Endodermal cell (in vitro differentiated cells): ENCODE measurements at regions not wholly inside any gene's neighbourhood (a gene's known extent, or its start where the extent isn't known, plus 50 kb on each side); places are given as distances from the start of the nearest gene placed in this dataset.

Source experiments
- DNase-seq: peaks from one replicate; pipeline ENCODE4 v3.0.0-alpha.2; 2017
- H3K27ac ChIP-seq: 2 replicates; pipeline ENCODE4 v1.5.1; 2013; ENCODE audit warnings: mild to moderate bottlenecking, low read depth, low read length, moderate library complexity
- H3K27me3 ChIP-seq: 2 replicates; pipeline ENCODE4 v1.6.1; 2013; ENCODE audit warnings: mild to moderate bottlenecking, low read length, moderate library complexity; ENCODE audit not compliant: insufficient read depth, control insufficient read depth, poor library complexity, severe bottlenecking
- H3K36me3 ChIP-seq: 2 replicates; pipeline ENCODE4 v1.7.0; 2013; ENCODE audit warnings: mild to moderate bottlenecking, low read length, moderate library complexity; ENCODE audit not compliant: control insufficient read depth, insufficient read depth
- H3K4me1 ChIP-seq: one replicate; pipeline ENCODE4 v1.7.0; 2013; ENCODE audit warnings: low read length; ENCODE audit not compliant: control insufficient read depth, insufficient read depth
- H3K4me3 ChIP-seq: 2 replicates; pipeline ENCODE4 v1.5.1; 2013; ENCODE audit warnings: mild to moderate bottlenecking, low read length, moderate library complexity
- H3K9ac ChIP-seq: 2 replicates; pipeline ENCODE4 v1.6.1; 2013; ENCODE audit warnings: mild to moderate bottlenecking, low read length, moderate library complexity; ENCODE audit not compliant: poor library complexity, severe bottlenecking; ENCODE audit errors: extremely low read depth
- H3K9me3 ChIP-seq: 2 replicates; pipeline ENCODE4 v1.6.1; 2013; ENCODE audit warnings: mild to moderate bottlenecking, low read length, moderate library complexity; ENCODE audit not compliant: control insufficient read depth
- H3K27ac Mint-ChIP-seq: 2 replicates; pipeline ENCODE4 v1.8.0; 2020; ENCODE audit warnings: mixed read lengths
- H3K27me3 Mint-ChIP-seq: 2 replicates; pipeline ENCODE4 v1.8.0; 2021; ENCODE audit warnings: mild to moderate bottlenecking, mixed read lengths; ENCODE audit not compliant: insufficient read depth
- H3K36me3 Mint-ChIP-seq: 2 replicates; pipeline ENCODE4 v1.8.0; 2020; ENCODE audit warnings: low read depth, mixed read lengths
- H3K4me1 Mint-ChIP-seq: 2 replicates; pipeline ENCODE4 v1.8.0; 2020; ENCODE audit warnings: mixed read lengths
- H3K4me3 Mint-ChIP-seq: 2 replicates; pipeline ENCODE4 v1.8.0; 2020; ENCODE audit warnings: mild to moderate bottlenecking, moderate library complexity, mixed read lengths
- H3K9me3 Mint-ChIP-seq: 2 replicates; pipeline ENCODE4 v1.8.0; 2020; ENCODE audit warnings: mild to moderate bottlenecking, mixed read lengths
- CTCF ChIP-seq: fragments of 200-600 bp; sonication (generic); conservative IDR thresholded peaks from 2 replicates; pipeline ENCODE4 v1.5.0; 2021; ENCODE audit warnings: antibody characterized with exemption, mild to moderate bottlenecking
- WGBS, 2 experiments: methylation state at CpG; one replicate each; pipeline versions ENCODE4 v1.1.5 to v1.1.7; 2013; ENCODE audit warnings: missing lambda C conversion rate in 2 of 2, mixed read lengths in 1 of 2; ENCODE audit not compliant: insufficient coverage in 1 of 2, insufficient read length in 1 of 2; 5-methylcytosine and 5-hydroxymethylcytosine counted together

- Histone ChIP-seq H3K36me3 (no peaks in the 10 kb centered on the region), H3K9ac (no peak overlapping the region), H3K27me3 (no peaks in the 10 kb centered on the region), H3K9me3 (no peaks in the 10 kb centered on the region), H3K4me1 (peaks cover 6% of the 10 kb centered on the region), H3K27ac (no peak overlapping the region), H3K4me3 (no peak overlapping the region)
- Mint-ChIP-seq H3K4me1 (peaks cover 22% of the 10 kb centered on the region), H3K27me3 (no peaks in the 10 kb centered on the region), H3K4me3 (no peak overlapping the region), H3K9me3 (no peaks in the 10 kb centered on the region), H3K27ac (no peak overlapping the region), H3K36me3 (no peaks in the 10 kb centered on the region)
- no peak for TF ChIP-seq CTCF
- 81 to 100% methylated on average over 1 to 2 of the region's 4 CpGs for WGBS, 2 experiments
- DNase-seq = no peak
These were observed 717.9 kb downstream of the UQCRFS1 start for GRCh38 chr19:28495046-28495445.

- Histone ChIP-seq H3K9ac (no peak overlapping the region), H3K27me3 (no peaks in the 10 kb centered on the region), H3K36me3 (no peaks in the 10 kb centered on the region), H3K9me3 (no peaks in the 10 kb centered on the region), H3K27ac (peak overlapping the region; percentile 88), H3K4me1 (peaks cover 6% of the 10 kb centered on the region), H3K4me3 (no peak overlapping the region)
- Mint-ChIP-seq H3K27ac (peak overlapping the region; percentile 6), H3K27me3 (no peaks in the 10 kb centered on the region), H3K36me3 (no peaks in the 10 kb centered on the region), H3K4me3 (no peak overlapping the region), H3K4me1 (peaks cover 24% of the 10 kb centered on the region), H3K9me3 (no peaks in the 10 kb centered on the region)
- WGBS, 2 experiments = 54% methylated on average over 7 of the region's 7 CpGs; no CpG with 5 or more reads in 1 of the 2 experiments
- TF ChIP-seq CTCF = no peak
- no peak for DNase-seq
These were observed 718.5 kb downstream of the UQCRFS1 start for GRCh38 chr19:28494461-28494860.

GRCh38 chr19:28493884-28494283 lies 719.1 kb downstream of the UQCRFS1 start:
- H3K36me3 ChIP-seq = no peaks in the 10 kb centered on the region
- TF ChIP-seq CTCF = no peak
- Mint-ChIP-seq H3K4me3 (no peak overlapping the region), H3K27me3 (no peaks in the 10 kb centered on the region), H3K4me1 (peaks cover 26% of the 10 kb centered on the region), H3K36me3 (no peaks in the 10 kb centered on the region), H3K9me3 (no peaks in the 10 kb centered on the region), H3K27ac (peak overlapping the region; percentile 9)
- H3K27ac ChIP-seq = peak overlapping the region; percentile 88
- no peaks in the 10 kb centered on the region for H3K27me3 ChIP-seq
- peaks cover 6% of the 10 kb centered on the region for H3K4me1 ChIP-seq
- no peak overlapping the region for H3K4me3 ChIP-seq
- no peaks in the 10 kb centered on the region for H3K9me3 ChIP-seq
- DNase-seq = no peak
- H3K9ac ChIP-seq = no peak overlapping the region
- WGBS, 2 experiments = 72% methylated on average over 5 of the region's 5 CpGs; no CpG with 5 or more reads in 1 of the 2 experiments
